ENCODE measurements at regions not wholly inside any gene's neighbourhood (a gene's known extent, or its start where the extent isn't known, plus 50 kb on each side); places are given as distances from the start of the nearest gene placed in this dataset.
"Not testable (repeated sequence)": the region's sequence is repeated elsewhere in the genome, so short reads cannot be mapped to it uniquely, and the experiment has no call there.

DNA sequence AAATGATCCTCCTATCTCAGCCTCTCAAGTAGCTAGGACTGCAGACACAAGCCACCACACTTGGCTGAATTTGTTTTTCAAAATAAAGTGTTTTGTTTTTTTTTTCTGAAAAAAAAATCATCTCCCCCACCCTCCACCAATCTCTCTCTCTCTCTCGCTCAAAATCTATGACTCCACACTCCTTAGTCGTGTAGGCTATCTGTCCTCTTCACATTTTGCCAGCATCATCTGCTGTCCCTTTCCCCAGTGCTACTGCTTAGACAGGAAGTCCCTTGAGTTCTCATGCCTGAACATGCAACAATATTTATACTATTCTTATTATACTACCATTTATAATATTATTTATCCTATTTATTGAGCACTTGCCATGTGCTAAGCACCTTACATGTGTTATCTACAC lies 80.7 kb upstream of the TMEM164 start:
- CTCF ChIA-PET, result no interaction called here
- 92% methylated on average over 2 of the region's 2 CpGs for WGBS (ENCODE audit: insufficient coverage)
- ATAC-seq (ENCODE audit: low read depth), result no peak
- no peak overlapping the region for H3K4me3 Mint-ChIP-seq
- intact Hi-C loops (cut with micrococcal nuclease), result no loop called here
- TF ChIP-seq EZH2 (IDR thresholded peaks at IDR 0.05; ENCODE audit: borderline replicate concordance, insufficient read depth, low read depth, low read length, poor library complexity, severe bottlenecking), result no peak
- TF ChIP-seq, protein P1, sequence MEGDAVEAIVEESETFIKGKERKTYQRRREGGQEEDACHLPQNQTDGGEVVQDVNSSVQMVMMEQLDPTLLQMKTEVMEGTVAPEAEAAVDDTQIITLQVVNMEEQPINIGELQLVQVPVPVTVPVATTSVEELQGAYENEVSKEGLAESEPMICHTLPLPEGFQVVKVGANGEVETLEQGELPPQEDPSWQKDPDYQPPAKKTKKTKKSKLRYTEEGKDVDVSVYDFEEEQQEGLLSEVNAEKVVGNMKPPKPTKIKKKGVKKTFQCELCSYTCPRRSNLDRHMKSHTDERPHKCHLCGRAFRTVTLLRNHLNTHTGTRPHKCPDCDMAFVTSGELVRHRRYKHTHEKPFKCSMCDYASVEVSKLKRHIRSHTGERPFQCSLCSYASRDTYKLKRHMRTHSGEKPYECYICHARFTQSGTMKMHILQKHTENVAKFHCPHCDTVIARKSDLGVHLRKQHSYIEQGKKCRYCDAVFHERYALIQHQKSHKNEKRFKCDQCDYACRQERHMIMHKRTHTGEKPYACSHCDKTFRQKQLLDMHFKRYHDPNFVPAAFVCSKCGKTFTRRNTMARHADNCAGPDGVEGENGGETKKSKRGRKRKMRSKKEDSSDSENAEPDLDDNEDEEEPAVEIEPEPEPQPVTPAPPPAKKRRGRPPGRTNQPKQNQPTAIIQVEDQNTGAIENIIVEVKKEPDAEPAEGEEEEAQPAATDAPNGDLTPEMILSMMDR (IDR thresholded peaks at IDR 0.05), result no peak
- Histone ChIP-seq H3K4me1 (ENCODE audit: control insufficient read depth in 2 of 2, insufficient read depth in 2 of 2, low read length in 2 of 2) (no peaks in the 10 kb centered on the region), H3K79me2 (ENCODE audit: control insufficient read depth, insufficient read depth, low read length) (no peaks in the 10 kb centered on the region), H3K9me3 (ENCODE audit: control extremely low read depth in 1 of 3, control insufficient read depth in 2 of 3, insufficient read depth in 1 of 3, low read length in 2 of 3) (no peaks in the 10 kb centered on the region), H3K9ac (ENCODE audit: low read length) (no peak overlapping the region), H2AFZ (ENCODE audit: insufficient read depth, low read depth, low read length, poor library complexity, severe bottlenecking) (no peak overlapping the region), H3K27ac (ENCODE audit: low read length in 2 of 2) (no peak overlapping the region), H3K4me2 (replicated peaks; ENCODE audit: low read depth, low read length, poor library complexity, severe bottlenecking) (no peak overlapping the region), H4K20me1 (ENCODE audit: control insufficient read depth, insufficient read depth, low read length, poor library complexity, severe bottlenecking) (no peaks in the 10 kb centered on the region), H3K36me3 (replicated peaks in 1 of 2; ENCODE audit: control extremely low read depth in 1 of 2, control insufficient read depth in 1 of 2, extremely low read depth in 1 of 2, insufficient read depth in 2 of 2, low read length in 1 of 2) (no peaks in the 10 kb centered on the region), H3K27me3 (replicated peaks in 1 of 4; ENCODE audit: control extremely low read depth in 1 of 4, control insufficient read depth in 3 of 4, insufficient read depth in 4 of 4, low read length in 3 of 4) (no peaks in the 10 kb centered on the region), H3K4me3 (ENCODE audit: control extremely low read depth in 1 of 5, extremely low read depth in 1 of 5, insufficient read depth in 1 of 5, low read depth in 2 of 5, low read length in 4 of 5) (no peak overlapping the region)
- no peaks in the 10 kb centered on the region for H3K27me3 Mint-ChIP-seq
- DNase-seq, result no peak
- H3K27ac Mint-ChIP-seq, result no peak overlapping the region
- POLR2A ChIA-PET, result interaction anchor here (0.7 kb wide), 1 partner anchor 246 kb away, joined by 9 read pairs; no protein-coding TSS in a partner anchor
- H3K4me1 Mint-ChIP-seq, result no peaks in the 10 kb centered on the region
- no peaks in the 10 kb centered on the region for H3K9me3 Mint-ChIP-seq (ENCODE audit: insufficient read depth)

DNA sequence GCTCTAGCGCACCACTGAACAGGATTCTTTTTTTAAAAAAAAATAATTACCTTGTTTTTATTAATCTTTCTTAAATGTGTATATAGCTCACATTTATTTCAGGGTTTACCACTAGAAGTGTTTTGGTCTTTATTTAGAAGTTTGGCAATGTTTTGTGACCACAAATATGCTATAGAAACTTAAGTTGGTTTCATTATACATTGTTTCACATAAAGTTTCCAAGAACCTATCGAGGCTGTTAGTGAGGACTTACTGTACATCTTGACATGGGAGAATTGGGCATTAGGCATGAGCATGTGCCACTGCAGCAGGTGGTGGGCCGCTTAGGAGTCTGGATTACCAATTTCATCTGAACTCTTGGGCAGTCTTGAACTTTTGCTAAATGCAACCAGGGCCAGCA lies 77.9 kb upstream of the TMEM164 start:
- H4K20me1 ChIP-seq (ENCODE audit: control insufficient read depth, insufficient read depth, low read length, poor library complexity, severe bottlenecking); H3K4me2 ChIP-seq (replicated peaks; ENCODE audit: low read depth, low read length, poor library complexity, severe bottlenecking); DNase-seq; H3K4me3 Mint-ChIP-seq; H3K36me3 ChIP-seq (replicated peaks in 1 of 2; ENCODE audit: control extremely low read depth in 1 of 2, control insufficient read depth in 1 of 2, extremely low read depth in 1 of 2, insufficient read depth in 2 of 2, low read length in 1 of 2); H3K27me3 Mint-ChIP-seq; H2AFZ ChIP-seq (ENCODE audit: insufficient read depth, low read depth, low read length, poor library complexity, severe bottlenecking); H3K27ac ChIP-seq (ENCODE audit: low read length in 2 of 2); H3K27me3 ChIP-seq (replicated peaks in 1 of 4; ENCODE audit: control extremely low read depth in 1 of 4, control insufficient read depth in 3 of 4, insufficient read depth in 4 of 4, low read length in 3 of 4); H3K27ac Mint-ChIP-seq; H3K9ac ChIP-seq (ENCODE audit: low read length); POLR2A ChIA-PET; H3K9me3 ChIP-seq (ENCODE audit: control extremely low read depth in 1 of 3, control insufficient read depth in 2 of 3, insufficient read depth in 1 of 3, low read length in 2 of 3); H3K9me3 Mint-ChIP-seq (ENCODE audit: insufficient read depth); H3K4me3 ChIP-seq (ENCODE audit: control extremely low read depth in 1 of 5, extremely low read depth in 1 of 5, insufficient read depth in 1 of 5, low read depth in 2 of 5, low read length in 4 of 5); H3K4me1 Mint-ChIP-seq; H3K4me1 ChIP-seq (ENCODE audit: control insufficient read depth in 2 of 2, insufficient read depth in 2 of 2, low read length in 2 of 2); CTCF ChIA-PET; intact Hi-C loops (cut with micrococcal nuclease); H3K79me2 ChIP-seq (ENCODE audit: control insufficient read depth, insufficient read depth, low read length); ATAC-seq (ENCODE audit: low read depth): not testable (repeated sequence)
- no CpG with 5 or more reads among the region's 3 CpGs for WGBS (ENCODE audit: insufficient coverage)

Measured in B cell (primary cell).